ENCODE measurements at regions not wholly inside any gene's neighbourhood (a gene's known extent, or its start where the extent isn't known, plus 50 kb on each side); places are given as distances from the start of the nearest gene placed in this dataset.
"Not testable (repeated sequence)": the region's sequence is repeated elsewhere in the genome, so short reads cannot be mapped to it uniquely, and the experiment has no call there.

DNA sequence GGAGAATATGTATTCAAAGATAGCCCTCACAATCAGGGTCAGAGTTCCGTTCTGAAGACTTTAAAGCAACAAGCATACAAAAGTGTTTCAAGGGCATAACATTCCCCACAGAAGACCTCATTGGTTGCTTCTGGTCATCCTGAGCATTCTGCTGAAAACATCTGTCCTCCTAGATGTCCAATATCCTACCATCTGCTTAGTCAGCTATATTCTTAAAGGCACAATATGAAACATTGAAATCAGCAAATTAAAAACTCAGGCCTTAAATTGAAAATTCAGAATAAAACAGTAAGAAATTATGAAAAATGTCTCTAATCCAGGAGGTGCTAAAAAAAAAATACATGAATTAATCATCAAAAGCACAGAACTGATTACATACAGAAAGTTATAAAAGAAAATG is 1491.2 kb upstream of the PRR20A start:
- Histone ChIP-seq H3K9me3 (replicated peaks) (no peaks in the 10 kb centered on the region), H3K36me3 (no peaks in the 10 kb centered on the region), H3K27me3 (replicated peaks) (no peaks in the 10 kb centered on the region), H3K4me1 (replicated peaks) (no peaks in the 10 kb centered on the region), H3K27ac (no peak overlapping the region), H3K4me3 (no peak overlapping the region)
- no peak for DNase-seq (ENCODE audit: low read depth in 1 of 2, low spot score in 2 of 2)

DNA sequence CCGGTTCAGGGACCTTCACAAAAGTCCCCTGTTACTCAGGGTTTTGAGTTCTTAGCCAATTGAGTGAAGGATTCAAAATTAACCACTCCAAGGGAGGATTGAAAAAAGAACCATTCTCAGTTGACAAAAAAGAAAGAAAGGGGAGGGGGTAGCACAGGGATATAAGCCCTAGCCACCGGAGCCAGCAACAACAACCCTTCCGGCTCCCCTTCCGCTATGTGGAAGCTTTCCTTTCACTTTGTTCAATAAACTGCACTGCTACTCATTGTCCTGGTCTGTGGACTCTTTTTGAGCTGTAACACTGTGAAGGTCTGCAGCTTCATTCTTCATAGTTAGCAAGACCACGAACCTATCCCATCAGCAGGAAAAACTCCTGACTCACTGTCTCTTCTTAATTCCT is 1488.1 kb upstream of the PRR20A start:
- Histone ChIP-seq H3K4me3 (no peak overlapping the region), H3K4me1 (replicated peaks) (no peaks in the 10 kb centered on the region), H3K36me3 (no peaks in the 10 kb centered on the region), H3K27me3 (replicated peaks) (no peaks in the 10 kb centered on the region), H3K27ac (no peak overlapping the region), H3K9me3 (replicated peaks) (no peaks in the 10 kb centered on the region)
- DNase-seq (ENCODE audit: low read depth in 1 of 2, low spot score in 2 of 2): no peak

- no peak for DNase-seq (ENCODE audit: low read depth in 1 of 2, low spot score in 2 of 2)
- H3K4me3 ChIP-seq: no peak overlapping the region
- H3K4me1 ChIP-seq (replicated peaks): no peaks in the 10 kb centered on the region
- no peak overlapping the region for H3K27ac ChIP-seq
- H3K36me3 ChIP-seq: no peaks in the 10 kb centered on the region
- no peaks in the 10 kb centered on the region for H3K27me3 ChIP-seq (replicated peaks)
- H3K9me3 ChIP-seq (replicated peaks): no peaks in the 10 kb centered on the region
Measured at GRCh38 chr13:55653497-55653896, 1487.2 kb upstream of the PRR20A start.

- Histone ChIP-seq H3K36me3 (no peaks in the 10 kb centered on the region), H3K27ac (no peak overlapping the region), H3K4me3 (no peak overlapping the region), H3K27me3 (replicated peaks) (no peaks in the 10 kb centered on the region), H3K9me3 (replicated peaks) (no peaks in the 10 kb centered on the region), H3K4me1 (replicated peaks) (no peaks in the 10 kb centered on the region)
- DNase-seq (ENCODE audit: low read depth in 1 of 2, low spot score in 2 of 2): no peak
Measured at GRCh38 chr13:55654243-55654642, 1486.5 kb upstream of the PRR20A start.

DNA sequence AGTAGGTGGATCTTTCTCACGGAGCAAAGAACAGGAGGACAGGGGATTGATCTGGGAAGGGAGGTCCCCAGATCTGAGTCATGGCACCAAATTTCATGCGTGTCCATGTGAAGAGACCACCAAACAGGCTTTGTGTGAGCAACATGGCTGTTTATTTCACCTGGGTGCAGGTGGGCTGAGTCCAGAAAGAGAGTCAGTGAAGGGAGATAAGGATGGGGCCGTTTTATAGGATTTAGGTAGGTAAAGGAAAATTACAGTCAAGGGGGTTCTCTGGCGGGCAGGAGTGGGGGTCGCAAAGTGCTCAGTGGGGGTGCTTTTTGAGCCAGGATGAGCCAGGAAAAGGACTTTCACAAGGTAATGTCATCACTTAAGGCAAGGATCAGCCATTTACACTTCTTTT is 1480.5 kb upstream of the PRR20A start:
- H3K27me3 ChIP-seq (replicated peaks): not testable (repeated sequence)

DNA sequence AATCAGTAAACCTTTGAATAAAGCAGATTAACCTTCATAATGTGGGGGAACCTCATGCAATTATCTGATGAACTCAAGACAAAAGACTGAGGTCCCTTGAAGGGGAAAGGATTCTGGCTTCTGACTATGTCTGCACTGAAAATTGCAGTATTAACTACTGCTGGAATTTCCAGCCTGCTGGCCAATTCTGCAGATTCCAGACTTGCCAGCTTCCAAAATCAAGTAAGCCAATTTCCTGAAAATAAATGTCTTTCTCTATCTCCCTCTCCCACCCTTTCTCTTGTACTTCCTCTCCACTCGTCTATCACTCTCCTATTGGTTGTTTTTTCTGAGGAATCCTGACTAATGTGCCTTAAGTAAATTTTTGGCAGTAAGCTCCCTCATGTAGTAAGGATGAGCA is 1479.9 kb upstream of the PRR20A start:
- no peaks in the 10 kb centered on the region for H3K36me3 ChIP-seq
- no peaks in the 10 kb centered on the region for H3K4me1 ChIP-seq (replicated peaks)
- no peak overlapping the region for H3K27ac ChIP-seq
- H3K27me3 ChIP-seq (replicated peaks): no peaks in the 10 kb centered on the region
- DNase-seq (ENCODE audit: low read depth in 1 of 2, low spot score in 2 of 2): no peak
- H3K4me3 ChIP-seq: no peak overlapping the region
- H3K9me3 ChIP-seq (replicated peaks): 0 out of 2 replicates have a peak, but pooled peaks cover 3% of the 10 kb centered on the region

More for the DNA sequence above, 1480.5 kb upstream of the PRR20A start:
- H3K36me3 ChIP-seq; H3K4me3 ChIP-seq; H3K9me3 ChIP-seq (replicated peaks); H3K4me1 ChIP-seq (replicated peaks); H3K27ac ChIP-seq; DNase-seq (ENCODE audit: low read depth in 1 of 2, low spot score in 2 of 2): not testable (repeated sequence)

- Histone ChIP-seq H3K36me3 (no peaks in the 10 kb centered on the region), H3K9me3 (replicated peaks) (0 out of 2 replicates have a peak, but pooled peaks cover 3% of the 10 kb centered on the region), H3K27me3 (replicated peaks) (no peaks in the 10 kb centered on the region), H3K4me3 (no peak overlapping the region), H3K27ac (no peak overlapping the region), H3K4me1 (replicated peaks) (no peaks in the 10 kb centered on the region)
- DNase-seq (ENCODE audit: low read depth in 1 of 2, low spot score in 2 of 2): no peak
Measured at GRCh38 chr13:55661505-55661904, 1479.2 kb upstream of the PRR20A start.

GRCh38 chr13:55664178-55664577 is 1476.5 kb upstream of the PRR20A start:
- H3K4me1 ChIP-seq (replicated peaks): no peaks in the 10 kb centered on the region
- H3K36me3 ChIP-seq: no peaks in the 10 kb centered on the region
- H3K27me3 ChIP-seq (replicated peaks): no peaks in the 10 kb centered on the region
- no peak overlapping the region for H3K4me3 ChIP-seq
- H3K9me3 ChIP-seq (replicated peaks): 0 out of 2 replicates have a peak, but pooled peaks cover 3% of the 10 kb centered on the region
- H3K27ac ChIP-seq: no peak overlapping the region
- DNase-seq (ENCODE audit: low read depth in 1 of 2, low spot score in 2 of 2): no peak

DNA sequence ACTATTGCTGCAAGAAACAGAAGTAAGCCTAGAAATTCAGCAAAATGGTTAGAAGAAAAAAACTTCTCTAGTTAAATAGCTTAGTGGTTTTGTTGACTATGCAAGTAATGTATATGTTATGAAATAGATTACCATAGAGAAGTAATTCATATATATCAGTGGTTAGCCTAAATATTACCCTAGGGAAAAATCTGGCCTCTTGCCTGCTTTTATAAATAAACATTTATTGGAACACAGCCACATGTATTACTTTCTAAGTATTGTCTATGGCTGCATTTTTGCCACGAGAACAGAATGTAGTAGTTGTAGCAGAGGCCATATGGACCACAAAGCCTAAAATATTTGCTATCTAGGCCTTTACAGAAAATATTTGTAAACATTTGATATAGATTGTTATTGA is 1471.7 kb upstream of the PRR20A start:
- no peak for DNase-seq (ENCODE audit: low read depth in 1 of 2, low spot score in 2 of 2)
- H3K4me3 ChIP-seq: no peak overlapping the region
- 0 out of 2 replicates have a peak, but pooled peaks cover 3% of the 10 kb centered on the region for H3K9me3 ChIP-seq (replicated peaks)
- no peaks in the 10 kb centered on the region for H3K4me1 ChIP-seq (replicated peaks)
- H3K27ac ChIP-seq: no peak overlapping the region
- no peaks in the 10 kb centered on the region for H3K36me3 ChIP-seq
- H3K27me3 ChIP-seq (replicated peaks): no peaks in the 10 kb centered on the region

DNA sequence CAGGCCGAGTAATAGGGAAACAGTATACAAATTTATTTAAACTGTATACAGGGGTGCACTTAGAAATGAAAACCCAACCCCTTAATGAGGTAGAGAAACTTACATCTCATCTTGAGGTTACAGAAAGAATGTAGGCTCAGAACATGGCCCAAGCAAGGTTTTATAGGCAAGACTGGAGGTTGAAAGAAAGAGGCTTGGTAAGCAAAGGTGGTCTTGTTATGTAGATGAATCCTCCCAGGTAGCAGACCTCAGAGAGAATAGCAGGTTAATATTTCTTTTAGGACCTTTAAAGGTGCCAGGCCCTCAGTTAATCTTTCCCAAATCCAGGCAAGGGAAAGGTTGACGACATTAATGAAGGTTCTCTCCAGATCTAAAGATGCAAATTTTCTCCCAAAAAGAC is 1466.8 kb upstream of the PRR20A start:
- Histone ChIP-seq H3K27me3 (replicated peaks) (no peaks in the 10 kb centered on the region), H3K4me1 (replicated peaks) (no peaks in the 10 kb centered on the region), H3K36me3 (no peaks in the 10 kb centered on the region), H3K4me3 (no peak overlapping the region), H3K27ac (no peak overlapping the region), H3K9me3 (replicated peaks) (no peaks in the 10 kb centered on the region)
- no peak for DNase-seq (ENCODE audit: low read depth in 1 of 2, low spot score in 2 of 2)

- Histone ChIP-seq H3K4me3 (no peak overlapping the region), H3K36me3 (no peaks in the 10 kb centered on the region), H3K9me3 (replicated peaks) (no peaks in the 10 kb centered on the region; the same call in 1 of the 2 replicates), H3K4me1 (replicated peaks) (no peaks in the 10 kb centered on the region), H3K27me3 (replicated peaks) (no peaks in the 10 kb centered on the region), H3K27ac (no peak overlapping the region)
- no peak for DNase-seq (ENCODE audit: low read depth in 1 of 2, low spot score in 2 of 2)
Measured at GRCh38 chr13:55682776-55683175, 1457.9 kb upstream of the PRR20A start.

- H3K27ac ChIP-seq: no peak overlapping the region
- DNase-seq (ENCODE audit: low read depth in 1 of 2, low spot score in 2 of 2): no peak
- H3K4me3 ChIP-seq: no peak overlapping the region
- H3K9me3 ChIP-seq (replicated peaks): no peaks in the 10 kb centered on the region
- H3K36me3 ChIP-seq: no peaks in the 10 kb centered on the region
- H3K27me3 ChIP-seq (replicated peaks): no peaks in the 10 kb centered on the region
- no peaks in the 10 kb centered on the region for H3K4me1 ChIP-seq (replicated peaks)
Measured at GRCh38 chr13:55705526-55705925, 1435.2 kb upstream of the PRR20A start.

DNA sequence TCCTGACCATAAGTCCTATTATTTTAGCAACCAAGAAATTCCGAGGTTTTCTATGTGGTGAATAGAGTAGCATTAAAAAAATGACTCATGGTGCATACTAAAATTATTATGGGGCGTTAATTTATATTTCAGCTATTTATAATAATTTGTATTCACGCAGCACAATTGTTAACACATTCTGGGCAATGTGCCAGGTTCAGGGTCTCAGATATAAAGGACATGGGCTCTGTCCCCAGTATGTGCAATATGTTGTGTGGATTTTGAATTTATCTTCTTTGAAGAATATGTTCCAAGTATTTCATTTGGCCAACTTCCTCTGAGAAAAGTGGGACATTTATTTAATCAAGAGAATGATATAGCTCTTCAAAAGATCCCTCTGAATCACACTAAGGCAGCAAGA is 1434.7 kb upstream of the PRR20A start:
- DNase-seq (ENCODE audit: low read depth in 1 of 2, low spot score in 2 of 2): no peak
- no peaks in the 10 kb centered on the region for H3K4me1 ChIP-seq (replicated peaks)
- H3K9me3 ChIP-seq (replicated peaks): no peaks in the 10 kb centered on the region
- no peaks in the 10 kb centered on the region for H3K27me3 ChIP-seq (replicated peaks)
- H3K36me3 ChIP-seq: no peaks in the 10 kb centered on the region
- H3K4me3 ChIP-seq: no peak overlapping the region
- H3K27ac ChIP-seq: no peak overlapping the region

- H3K27ac ChIP-seq: no peak overlapping the region
- H3K9me3 ChIP-seq (replicated peaks): no peaks in the 10 kb centered on the region
- no peak overlapping the region for H3K4me3 ChIP-seq
- no peaks in the 10 kb centered on the region for H3K36me3 ChIP-seq
- no peaks in the 10 kb centered on the region for H3K27me3 ChIP-seq (replicated peaks)
- DNase-seq (ENCODE audit: low read depth in 1 of 2, low spot score in 2 of 2): no peak
- no peaks in the 10 kb centered on the region for H3K4me1 ChIP-seq (replicated peaks)
Measured at GRCh38 chr13:55714120-55714519, 1426.6 kb upstream of the PRR20A start.

- Histone ChIP-seq H3K9me3 (replicated peaks) (no peaks in the 10 kb centered on the region), H3K27me3 (replicated peaks) (no peaks in the 10 kb centered on the region), H3K36me3 (no peaks in the 10 kb centered on the region), H3K4me3 (no peak overlapping the region), H3K4me1 (replicated peaks) (no peaks in the 10 kb centered on the region), H3K27ac (no peak overlapping the region)
- DNase-seq (ENCODE audit: low read depth in 1 of 2, low spot score in 2 of 2): no peak
Measured at GRCh38 chr13:55727683-55728082, 1413.0 kb upstream of the PRR20A start.
